Osteocyte (in vitro differentiated cells): ENCODE measurements at regions not wholly inside any gene's neighbourhood (a gene's known extent, or its start where the extent isn't known, plus 50 kb on each side); places are given as distances from the start of the nearest gene placed in this dataset.

Experiments
- DNase-seq: peaks from one replicate; pipeline ENCODE4 v3.0.0; 2021; ENCODE audit warnings: mixed read lengths; ENCODE audit not compliant: unreplicated experiment; ENCODE audit errors: extremely low spot score
- H3K27ac Mint-ChIP-seq: one replicate; pipeline ENCODE4 v1.8.0; 2021; ENCODE audit warnings: mild to moderate bottlenecking, mixed read lengths; ENCODE audit not compliant: unreplicated experiment
- H3K27me3 Mint-ChIP-seq: one replicate; pipeline ENCODE4 v1.8.0; 2021; ENCODE audit warnings: mixed read lengths; ENCODE audit not compliant: unreplicated experiment
- H3K36me3 Mint-ChIP-seq: one replicate; pipeline ENCODE4 v1.8.0; 2021; ENCODE audit warnings: mixed read lengths; ENCODE audit not compliant: unreplicated experiment
- H3K4me1 Mint-ChIP-seq: one replicate; pipeline ENCODE4 v1.8.0; 2021; ENCODE audit warnings: mixed read lengths; ENCODE audit not compliant: unreplicated experiment
- H3K4me3 Mint-ChIP-seq: one replicate; pipeline ENCODE4 v1.8.0; 2021; ENCODE audit warnings: mild to moderate bottlenecking, moderate library complexity, mixed read lengths; ENCODE audit not compliant: unreplicated experiment
- H3K9me3 Mint-ChIP-seq: one replicate; pipeline ENCODE4 v1.8.0; 2021; ENCODE audit warnings: mixed read lengths; ENCODE audit not compliant: unreplicated experiment
- CTCF ChIP-seq: fragments of 200-600 bp; sonication (generic); IDR thresholded peaks from 2 replicates; pipeline ENCODE4 v1.5.0; 2021; ENCODE audit warnings: antibody characterized with exemption, mild to moderate bottlenecking, moderate library complexity

GRCh38 chr18:61148322-61148721 is 184.9 kb upstream of the CDH20 start:
- TF ChIP-seq CTCF, result no peak
- Mint-ChIP-seq H3K9me3 (peaks cover 4% of the 10 kb centered on the region), H3K36me3 (no peaks in the 10 kb centered on the region), H3K27ac (no peak overlapping the region), H3K27me3 (no peaks in the 10 kb centered on the region), H3K4me1 (no peaks in the 10 kb centered on the region), H3K4me3 (no peak overlapping the region)
- DNase-seq, result no peak

GRCh38 chr18:61149786-61150185 is 183.4 kb upstream of the CDH20 start:
- Mint-ChIP-seq H3K4me1 (no peaks in the 10 kb centered on the region), H3K4me3 (no peak overlapping the region), H3K36me3 (no peaks in the 10 kb centered on the region), H3K27me3 (no peaks in the 10 kb centered on the region), H3K27ac (no peak overlapping the region), H3K9me3 (peaks cover 4% of the 10 kb centered on the region)
- DNase-seq, result no peak
- no peak for TF ChIP-seq CTCF

- TF ChIP-seq CTCF, result no peak
- no peaks in the 10 kb centered on the region for H3K4me1 Mint-ChIP-seq
- H3K9me3 Mint-ChIP-seq, result no peaks in the 10 kb centered on the region
- H3K27ac Mint-ChIP-seq, result no peak overlapping the region
- peaks cover 6% of the 10 kb centered on the region for H3K27me3 Mint-ChIP-seq
- H3K36me3 Mint-ChIP-seq, result no peaks in the 10 kb centered on the region
- no peak overlapping the region for H3K4me3 Mint-ChIP-seq
- DNase-seq, result no peak
Measured at GRCh38 chr18:61153571-61153970, 179.7 kb upstream of the CDH20 start.

- H3K4me3 Mint-ChIP-seq, result no peak overlapping the region
- DNase-seq, result no peak
- no peaks in the 10 kb centered on the region for H3K36me3 Mint-ChIP-seq
- no peaks in the 10 kb centered on the region for H3K4me1 Mint-ChIP-seq
- no peak for TF ChIP-seq CTCF
- peaks cover 6% of the 10 kb centered on the region for H3K27me3 Mint-ChIP-seq
- no peaks in the 10 kb centered on the region for H3K9me3 Mint-ChIP-seq
- H3K27ac Mint-ChIP-seq, result no peak overlapping the region
Measured at GRCh38 chr18:61154866-61155265, 178.4 kb upstream of the CDH20 start.

GRCh38 chr18:61155586-61155985 is 177.6 kb upstream of the CDH20 start:
- TF ChIP-seq CTCF, result no peak
- no peaks in the 10 kb centered on the region for H3K4me1 Mint-ChIP-seq
- H3K27me3 Mint-ChIP-seq, result peaks cover 6% of the 10 kb centered on the region
- H3K36me3 Mint-ChIP-seq, result no peaks in the 10 kb centered on the region
- H3K9me3 Mint-ChIP-seq, result no peaks in the 10 kb centered on the region
- no peak overlapping the region for H3K27ac Mint-ChIP-seq
- H3K4me3 Mint-ChIP-seq, result no peak overlapping the region
- DNase-seq, result no peak
